ENCODE measurements at regions not wholly inside any gene's neighbourhood (a gene's known extent, or its start where the extent isn't known, plus 50 kb on each side); places are given as distances from the start of the nearest gene placed in this dataset.

GRCh38 chrX:721354-721753 is 90.8 kb downstream of the SHOX start:
- TF ChIP-seq CTCF (IDR thresholded peaks at IDR 0.05): no peak
- TF ChIP-seq POLR2A (IDR thresholded peaks at IDR 0.05): no peak
